ENCODE measurements at regions not wholly inside any gene's neighbourhood (a gene's known extent, or its start where the extent isn't known, plus 50 kb on each side); places are given as distances from the start of the nearest gene placed in this dataset.
"Not testable (repeated sequence)": the region's sequence is repeated elsewhere in the genome, so short reads cannot be mapped to it uniquely, and the experiment has no call there.

GRCh38 chr11:100409267-100409666 lies 277.8 kb upstream of the ARHGAP42 start:
- H3K4me1 Mint-ChIP-seq; CTCF ChIA-PET (ENCODE audit: partially characterized antibody); H3K4me3 ChIP-seq (ENCODE audit: low read length in 2 of 2); H3K9me3 ChIP-seq (ENCODE audit: control insufficient read depth in 1 of 2, low read length in 2 of 2); H3K4me3 Mint-ChIP-seq; H3K27ac Mint-ChIP-seq; H3K27ac ChIP-seq (ENCODE audit: low read depth, low read length); POLR2A ChIA-PET (ENCODE audit: partially characterized antibody); H3K36me3 ChIP-seq (ENCODE audit: insufficient read depth, low read length); DNase-seq; H3K27me3 Mint-ChIP-seq; H3K27me3 ChIP-seq (ENCODE audit: insufficient read depth, low read length); intact Hi-C loops (cut with micrococcal nuclease); H3K36me3 Mint-ChIP-seq; H3K4me1 ChIP-seq (ENCODE audit: insufficient read depth, low read length): not testable (repeated sequence)
- H3K9me3 Mint-ChIP-seq, result peaks cover 0 to 20% (median 15%) of the 10 kb centered on the region in 8 donors

- H3K36me3 ChIP-seq (ENCODE audit: insufficient read depth, low read length), result no peaks in the 10 kb centered on the region
- Mint-ChIP-seq H3K4me1 (no peaks in the 10 kb centered on the region), H3K36me3 (no peaks in the 10 kb centered on the region), H3K27me3 (no peaks in the 10 kb centered on the region), H3K4me3 (no peak overlapping the region), H3K9me3 (peaks cover 4 to 28% (median 20%) of the 10 kb centered on the region in 8 donors), H3K27ac (no peak overlapping the region)
- CTCF ChIA-PET (ENCODE audit: partially characterized antibody), result no interaction called here
- no peaks in the 10 kb centered on the region for H3K4me1 ChIP-seq (ENCODE audit: insufficient read depth, low read length)
- intact Hi-C loops (cut with micrococcal nuclease), result no loop called here
- POLR2A ChIA-PET (ENCODE audit: partially characterized antibody), result no interaction called here
- H3K27me3 ChIP-seq (ENCODE audit: insufficient read depth, low read length), result no peaks in the 10 kb centered on the region
- no peak for DNase-seq
- no peaks in the 10 kb centered on the region for H3K9me3 ChIP-seq (ENCODE audit: control insufficient read depth in 1 of 2, low read length in 2 of 2)
- H3K27ac ChIP-seq (ENCODE audit: low read depth, low read length), result no peak overlapping the region
- H3K4me3 ChIP-seq (ENCODE audit: low read length in 2 of 2), result no peak overlapping the region
These were observed 267.6 kb upstream of the ARHGAP42 start for GRCh38 chr11:100419518-100419917.

- Mint-ChIP-seq H3K36me3 (no peaks in the 10 kb centered on the region), H3K27me3 (no peaks in the 10 kb centered on the region), H3K4me3 (no peak overlapping the region), H3K9me3 (peaks cover 5 to 17% (median 9%) of the 10 kb centered on the region in 8 donors), H3K27ac (no peak overlapping the region), H3K4me1 (no peaks in the 10 kb centered on the region)
- DNase-seq, result no peak
- Histone ChIP-seq H3K27ac (ENCODE audit: low read depth, low read length) (no peak overlapping the region), H3K4me1 (ENCODE audit: insufficient read depth, low read length) (no peaks in the 10 kb centered on the region), H3K36me3 (ENCODE audit: insufficient read depth, low read length) (no peaks in the 10 kb centered on the region), H3K9me3 (ENCODE audit: control insufficient read depth in 1 of 2, low read length in 2 of 2) (no peaks in the 10 kb centered on the region), H3K4me3 (ENCODE audit: low read length in 2 of 2) (no peak overlapping the region), H3K27me3 (ENCODE audit: insufficient read depth, low read length) (no peaks in the 10 kb centered on the region)
- CTCF ChIA-PET (ENCODE audit: partially characterized antibody), result no interaction called here
- intact Hi-C loops (cut with micrococcal nuclease), result no loop called here
- POLR2A ChIA-PET (ENCODE audit: partially characterized antibody), result no interaction called here
These were observed 252.1 kb upstream of the ARHGAP42 start for GRCh38 chr11:100434821-100435641.

GRCh38 chr11:100438376-100438775 lies 248.7 kb upstream of the ARHGAP42 start:
- no peaks in the 10 kb centered on the region for H3K27me3 ChIP-seq (ENCODE audit: insufficient read depth, low read length)

GRCh38 chr11:100441086-100441485 lies 246.0 kb upstream of the ARHGAP42 start:
- no peaks in the 10 kb centered on the region for H3K27me3 Mint-ChIP-seq
- no peak overlapping the region for H3K27ac Mint-ChIP-seq
- Histone ChIP-seq H3K9me3 (ENCODE audit: control insufficient read depth in 1 of 2, low read length in 2 of 2) (no peaks in the 10 kb centered on the region), H3K4me1 (ENCODE audit: insufficient read depth, low read length) (no peaks in the 10 kb centered on the region), H3K36me3 (ENCODE audit: insufficient read depth, low read length) (no peaks in the 10 kb centered on the region), H3K27me3 (ENCODE audit: insufficient read depth, low read length) (no peaks in the 10 kb centered on the region), H3K27ac (ENCODE audit: low read depth, low read length) (no peak overlapping the region), H3K4me3 (ENCODE audit: low read length in 2 of 2) (no peak overlapping the region)
- intact Hi-C loops (cut with micrococcal nuclease), result no loop called here
- no peaks in the 10 kb centered on the region for H3K36me3 Mint-ChIP-seq
- peaks cover 0 to 10% (median 6%) of the 10 kb centered on the region in 8 donors for H3K9me3 Mint-ChIP-seq
- H3K4me1 Mint-ChIP-seq, result no peaks in the 10 kb centered on the region
- H3K4me3 Mint-ChIP-seq, result no peak overlapping the region
- no peak for DNase-seq
- CTCF ChIA-PET (ENCODE audit: partially characterized antibody), result no interaction called here
- POLR2A ChIA-PET (ENCODE audit: partially characterized antibody), result no interaction called here

More at GRCh38 chr11:100438376-100438775, 248.7 kb upstream of the ARHGAP42 start:
- no peaks in the 10 kb centered on the region for H3K36me3 Mint-ChIP-seq
- H3K4me1 Mint-ChIP-seq, result no peaks in the 10 kb centered on the region
- H3K4me1 ChIP-seq (ENCODE audit: insufficient read depth, low read length), result no peaks in the 10 kb centered on the region
- H3K4me3 ChIP-seq (ENCODE audit: low read length in 2 of 2), result no peak overlapping the region
- H3K9me3 Mint-ChIP-seq, result peaks cover 2 to 22% (median 10%) of the 10 kb centered on the region in 8 donors
- no peak overlapping the region for H3K27ac Mint-ChIP-seq
- ChIA-PET POLR2A (ENCODE audit: partially characterized antibody) (no interaction called here), CTCF (ENCODE audit: partially characterized antibody) (no interaction called here)
- no peak overlapping the region for H3K27ac ChIP-seq (ENCODE audit: low read depth, low read length)
- DNase-seq, result no peak
- no peaks in the 10 kb centered on the region for H3K9me3 ChIP-seq (ENCODE audit: control insufficient read depth in 1 of 2, low read length in 2 of 2)
- intact Hi-C loops (cut with micrococcal nuclease), result no loop called here
- no peak overlapping the region for H3K4me3 Mint-ChIP-seq
- no peaks in the 10 kb centered on the region for H3K27me3 Mint-ChIP-seq
- H3K36me3 ChIP-seq (ENCODE audit: insufficient read depth, low read length), result no peaks in the 10 kb centered on the region

- Histone ChIP-seq H3K4me1 (ENCODE audit: insufficient read depth, low read length) (no peaks in the 10 kb centered on the region), H3K36me3 (ENCODE audit: insufficient read depth, low read length) (no peaks in the 10 kb centered on the region), H3K4me3 (ENCODE audit: low read length in 2 of 2) (no peak overlapping the region), H3K9me3 (ENCODE audit: control insufficient read depth in 1 of 2, low read length in 2 of 2) (no peaks in the 10 kb centered on the region), H3K27me3 (ENCODE audit: insufficient read depth, low read length) (no peaks in the 10 kb centered on the region), H3K27ac (ENCODE audit: low read depth, low read length) (no peak overlapping the region)
- POLR2A ChIA-PET (ENCODE audit: partially characterized antibody), result no interaction called here
- H3K36me3 Mint-ChIP-seq, result no peaks in the 10 kb centered on the region
- no peak overlapping the region for H3K27ac Mint-ChIP-seq
- H3K4me3 Mint-ChIP-seq, result no peak overlapping the region
- H3K27me3 Mint-ChIP-seq, result no peaks in the 10 kb centered on the region
- no peak for DNase-seq
- intact Hi-C loops (cut with micrococcal nuclease), result no loop called here
- CTCF ChIA-PET (ENCODE audit: partially characterized antibody), result no interaction called here
- H3K4me1 Mint-ChIP-seq, result no peaks in the 10 kb centered on the region
- H3K9me3 Mint-ChIP-seq, result peaks cover 0 to 13% (median 7%) of the 10 kb centered on the region in 8 donors
These were observed 245.1 kb upstream of the ARHGAP42 start for GRCh38 chr11:100442017-100442416.

GRCh38 chr11:100445231-100445735 lies 241.8 kb upstream of the ARHGAP42 start:
- POLR2A ChIA-PET (ENCODE audit: partially characterized antibody), result no interaction called here
- intact Hi-C loops (cut with micrococcal nuclease), result no loop called here
- peaks cover 2 to 22% (median 7%) of the 10 kb centered on the region in 8 donors for H3K9me3 Mint-ChIP-seq
- DNase-seq, result no peak
- H3K36me3 Mint-ChIP-seq, result no peaks in the 10 kb centered on the region
- H3K27ac Mint-ChIP-seq, result no peak overlapping the region
- no peak overlapping the region for H3K4me3 Mint-ChIP-seq
- H3K27me3 ChIP-seq (ENCODE audit: insufficient read depth, low read length), result no peaks in the 10 kb centered on the region
- no peaks in the 10 kb centered on the region for H3K4me1 Mint-ChIP-seq
- H3K4me1 ChIP-seq (ENCODE audit: insufficient read depth, low read length), result no peaks in the 10 kb centered on the region
- H3K9me3 ChIP-seq (ENCODE audit: control insufficient read depth in 1 of 2, low read length in 2 of 2), result no peaks in the 10 kb centered on the region
- H3K27ac ChIP-seq (ENCODE audit: low read depth, low read length), result no peak overlapping the region
- no peaks in the 10 kb centered on the region for H3K36me3 ChIP-seq (ENCODE audit: insufficient read depth, low read length)
- CTCF ChIA-PET (ENCODE audit: partially characterized antibody), result no interaction called here
- no peaks in the 10 kb centered on the region for H3K27me3 Mint-ChIP-seq
- H3K4me3 ChIP-seq (ENCODE audit: low read length in 2 of 2), result no peak overlapping the region
